ENCODE measurements at regions not wholly inside any gene's neighbourhood (a gene's known extent, or its start where the extent isn't known, plus 50 kb on each side); places are given as distances from the start of the nearest gene placed in this dataset.

- TF ChIP-seq CTCF (IDR thresholded peaks at IDR 0.05; ENCODE audit: insufficient read depth, low read depth, low read length, missing control alignments) = no peak
- H3K4me3 ChIP-seq (ENCODE audit: low read depth, low read length) = no peak overlapping the region
- DNase-seq (ENCODE audit: low read depth) = no peak
Observed at GRCh38 chr6:117206944-117207687, 58.2 kb upstream of the VGLL2 start.

- H3K4me3 ChIP-seq (ENCODE audit: low read depth, low read length) = no peak overlapping the region
- no peak for DNase-seq (ENCODE audit: low read depth)
- TF ChIP-seq CTCF (IDR thresholded peaks at IDR 0.05; ENCODE audit: insufficient read depth, low read depth, low read length, missing control alignments) = no peak
Observed at GRCh38 chr6:117210279-117210678, 55.1 kb upstream of the VGLL2 start.

- H3K4me3 ChIP-seq (ENCODE audit: low read depth, low read length) = no peak overlapping the region
- no peak for DNase-seq (ENCODE audit: low read depth)
- no peak for TF ChIP-seq CTCF (IDR thresholded peaks at IDR 0.05; ENCODE audit: insufficient read depth, low read depth, low read length, missing control alignments)
Observed at GRCh38 chr6:117215353-117216090, 49.8 kb upstream of the VGLL2 start.

All from GM12865 (cell line).